ENCODE measurements at regions not wholly inside any gene's neighbourhood (a gene's known extent, or its start where the extent isn't known, plus 50 kb on each side); places are given as distances from the start of the nearest gene placed in this dataset.

GRCh38 chr7:86339051-86339450 is 304.7 kb upstream of the GRM3 start:
- TF ChIP-seq CTCF (IDR thresholded peaks at IDR 0.05): no peak
- no peak for TF ChIP-seq POLR2AphosphoS5 (IDR thresholded peaks at IDR 0.05)
- no peak for TF ChIP-seq POLR2A (IDR thresholded peaks at IDR 0.05)

Data from breast epithelium (tissue), 3 donors.